ENCODE measurements at regions not wholly inside any gene's neighbourhood (a gene's known extent, or its start where the extent isn't known, plus 50 kb on each side); places are given as distances from the start of the nearest gene placed in this dataset.
"Not testable (repeated sequence)": the region's sequence is repeated elsewhere in the genome, so short reads cannot be mapped to it uniquely, and the experiment has no call there.

DNA sequence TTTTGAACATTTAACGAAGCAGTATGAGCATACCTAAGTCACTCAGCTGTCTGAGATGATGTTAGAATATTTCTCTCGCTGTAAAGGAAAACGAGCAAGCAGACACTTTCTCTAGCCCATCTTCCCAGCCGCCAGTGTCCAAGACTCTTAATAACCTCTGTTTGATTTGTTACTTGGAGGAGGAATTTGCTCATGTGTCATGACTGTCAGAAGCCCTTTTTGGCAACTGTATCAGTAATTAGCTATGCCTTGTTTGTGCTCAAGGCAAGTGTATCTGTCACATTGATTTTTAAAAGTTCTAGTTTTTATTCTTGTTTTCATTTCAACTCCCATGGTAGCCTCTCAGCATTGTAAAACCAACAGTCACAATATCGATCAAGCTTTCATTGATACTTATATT is 828.4 kb upstream of the SLC10A2 start:
- DNase-seq: no peak

DNA sequence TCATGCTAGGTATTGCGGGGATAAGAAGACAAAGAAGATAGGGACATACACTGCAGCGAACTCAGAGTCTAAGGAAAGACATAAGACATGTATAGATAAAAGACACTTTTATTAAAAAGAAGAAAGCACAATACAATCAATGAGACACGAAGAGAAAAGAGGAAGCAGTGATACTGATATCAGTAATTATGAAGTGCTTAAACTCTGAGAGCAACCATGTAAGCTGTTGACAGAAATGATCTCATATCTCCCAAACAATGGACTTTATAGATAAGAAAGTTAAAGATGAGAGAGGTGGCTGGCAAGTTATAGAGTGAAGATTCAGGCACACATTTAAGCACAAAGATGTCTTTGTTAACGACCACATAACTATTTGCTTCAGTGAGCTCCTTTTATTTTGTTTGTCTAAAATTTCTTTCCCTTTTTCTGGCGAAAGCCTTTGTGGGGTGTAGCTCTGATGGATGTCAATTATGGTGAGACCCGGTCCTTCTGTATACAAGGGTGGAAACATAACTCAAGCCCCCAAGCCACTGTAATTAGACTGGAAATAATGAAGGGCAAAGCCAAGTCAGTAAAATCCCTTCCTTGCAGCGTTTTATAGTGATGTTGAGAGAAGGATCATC is 818.0 kb upstream of the SLC10A2 start:
- no peak for DNase-seq

DNA sequence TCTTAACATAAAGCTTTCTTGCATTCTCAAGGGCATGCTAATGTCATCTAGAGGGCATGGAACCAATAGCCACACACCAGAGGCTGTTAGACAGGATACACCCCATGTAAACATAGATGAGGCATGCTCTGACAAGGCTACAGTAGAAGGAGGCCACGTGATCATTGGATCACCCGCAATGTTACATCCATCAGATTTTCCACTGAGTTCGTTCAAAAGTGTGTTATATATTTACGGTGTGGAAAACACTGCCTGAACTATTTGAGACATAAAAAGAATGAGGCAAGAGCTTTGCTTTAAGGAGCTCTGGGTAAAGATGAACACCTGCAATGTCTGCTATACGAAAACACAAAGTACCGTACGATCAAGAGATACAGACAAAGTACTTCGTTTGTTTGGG is 817.5 kb upstream of the SLC10A2 start:
- DNase-seq: peak; percentile 48

DNA sequence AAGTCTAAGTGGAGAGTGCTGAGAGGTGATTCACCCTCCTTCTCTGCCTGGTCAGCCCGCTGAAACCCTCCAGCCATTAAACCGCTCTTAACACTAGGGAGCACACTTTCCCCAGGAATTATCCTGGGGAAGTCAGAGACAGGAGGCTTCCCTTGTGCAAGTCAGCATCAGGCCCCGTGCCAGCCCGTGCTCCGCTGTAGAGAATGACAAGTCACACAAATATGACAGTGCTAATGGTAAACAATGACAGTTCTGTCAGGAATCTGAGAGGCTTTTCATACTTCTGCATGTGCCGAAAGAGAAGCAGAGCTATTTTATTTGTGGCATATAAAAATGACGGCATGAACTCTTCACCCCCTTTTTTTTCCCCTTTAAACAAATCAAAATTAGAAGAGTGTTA is 816.9 kb upstream of the SLC10A2 start:
- peak; percentile 98 for DNase-seq

DNA sequence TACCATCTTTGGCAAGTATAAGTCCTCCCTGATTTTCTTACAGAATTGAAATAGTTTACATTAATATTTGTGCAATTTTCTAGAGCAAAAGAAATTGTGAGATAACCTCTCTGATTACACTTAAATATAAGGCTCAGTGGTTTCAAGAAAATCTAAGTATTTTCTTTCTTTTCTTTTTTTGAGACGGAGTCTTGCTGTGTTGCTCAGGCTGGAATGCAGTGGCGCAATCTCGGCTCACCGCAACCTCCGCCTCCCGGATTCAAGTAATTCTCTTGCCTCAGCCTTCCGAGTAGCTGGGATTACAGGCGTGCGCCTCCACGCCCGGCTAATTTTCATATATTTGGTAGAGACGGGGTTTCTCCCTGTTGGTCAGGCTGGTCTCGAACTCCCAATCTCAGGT is 813.9 kb upstream of the SLC10A2 start:
- not testable (repeated sequence) for DNase-seq

DNA sequence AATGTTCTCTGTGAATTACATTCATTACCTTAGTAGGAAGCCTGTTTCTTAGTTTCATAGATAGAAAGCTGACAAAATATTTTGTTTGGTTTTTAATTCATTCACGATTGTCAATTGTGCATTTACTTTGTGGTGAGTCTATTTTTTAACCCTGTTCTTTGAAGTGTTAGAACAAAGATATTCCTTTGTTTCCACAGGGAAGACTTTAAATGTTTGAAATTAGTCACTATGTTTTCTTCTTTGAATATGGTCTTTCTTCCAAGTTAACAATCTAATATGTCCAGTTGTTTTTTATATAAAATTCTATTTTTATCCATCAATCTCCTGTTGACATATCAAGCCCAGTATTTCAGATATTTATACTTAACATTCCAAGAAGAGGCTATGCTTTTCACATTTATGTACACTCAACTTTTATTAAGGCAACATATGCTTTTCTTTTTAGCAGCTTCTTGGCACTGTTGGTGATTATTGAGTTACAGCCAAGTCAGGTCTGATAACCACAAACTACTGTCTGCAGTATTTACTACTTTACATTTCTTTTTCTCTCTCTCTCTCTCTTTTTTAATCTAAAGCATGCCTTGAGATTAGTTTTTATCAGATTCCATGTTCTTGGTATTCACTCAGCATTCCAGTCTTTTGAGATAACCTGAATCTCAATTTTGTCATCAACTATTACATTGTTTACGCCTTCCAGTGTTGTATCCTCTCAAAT is 812.8 kb upstream of the SLC10A2 start:
- DNase-seq: peak; percentile 56

DNA sequence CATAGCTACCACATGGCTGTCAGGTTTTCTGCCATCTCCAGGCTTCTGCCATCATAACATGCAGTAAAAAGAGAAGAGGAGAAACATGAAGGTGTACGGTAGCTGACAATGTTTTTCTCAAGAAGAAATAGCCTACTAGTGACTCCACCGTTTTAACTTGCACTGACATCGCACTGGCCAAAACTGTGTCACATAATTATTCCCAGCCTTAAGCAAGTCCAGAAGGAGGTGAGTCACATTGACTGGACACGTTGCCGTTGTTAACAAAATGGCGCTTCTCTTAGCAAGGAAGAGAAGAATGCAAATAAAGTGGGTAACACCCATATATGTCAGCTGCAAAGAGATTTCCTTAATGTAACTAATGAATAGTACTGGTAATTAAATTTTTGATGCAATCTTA is 810.4 kb upstream of the SLC10A2 start:
- no peak for DNase-seq

DNA sequence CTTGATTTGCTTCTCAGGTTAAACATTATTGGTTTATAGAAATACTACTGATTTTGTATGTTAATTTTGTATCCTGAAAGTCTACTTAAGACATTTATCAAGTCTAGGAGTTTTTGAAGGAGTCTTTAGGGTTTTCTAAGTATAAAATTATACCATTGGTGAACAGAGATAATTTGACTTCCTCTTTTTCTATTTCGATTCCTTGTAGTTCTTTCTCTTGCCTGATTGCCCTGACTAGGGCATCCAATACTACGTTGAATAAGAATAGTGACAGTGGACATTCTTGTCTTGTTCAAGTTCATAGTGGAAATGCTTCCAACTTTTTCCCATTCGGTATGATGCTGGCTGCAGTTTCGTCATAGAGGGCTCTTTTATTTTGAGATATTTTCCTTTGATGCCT is 807.5 kb upstream of the SLC10A2 start:
- no peak for DNase-seq

DNA sequence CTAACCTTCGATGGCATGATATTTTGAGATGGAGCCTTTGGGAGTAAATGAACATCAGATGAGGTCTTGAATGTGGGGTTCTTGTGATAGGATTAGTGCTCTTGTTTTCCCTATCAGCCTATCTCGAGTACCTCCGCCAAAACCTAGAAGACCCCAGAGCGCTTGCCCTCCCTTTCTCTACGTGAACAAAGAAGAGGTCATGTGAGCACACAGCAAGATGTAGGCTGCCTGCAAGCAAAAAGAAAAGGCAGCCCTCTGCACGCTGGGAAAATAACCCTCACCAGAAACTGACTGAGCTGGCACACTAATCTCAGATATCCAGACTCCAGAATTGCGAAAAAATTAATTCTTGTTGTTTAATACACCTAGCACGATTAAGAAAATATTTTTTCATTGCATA is 799.8 kb upstream of the SLC10A2 start:
- no peak for DNase-seq

DNA sequence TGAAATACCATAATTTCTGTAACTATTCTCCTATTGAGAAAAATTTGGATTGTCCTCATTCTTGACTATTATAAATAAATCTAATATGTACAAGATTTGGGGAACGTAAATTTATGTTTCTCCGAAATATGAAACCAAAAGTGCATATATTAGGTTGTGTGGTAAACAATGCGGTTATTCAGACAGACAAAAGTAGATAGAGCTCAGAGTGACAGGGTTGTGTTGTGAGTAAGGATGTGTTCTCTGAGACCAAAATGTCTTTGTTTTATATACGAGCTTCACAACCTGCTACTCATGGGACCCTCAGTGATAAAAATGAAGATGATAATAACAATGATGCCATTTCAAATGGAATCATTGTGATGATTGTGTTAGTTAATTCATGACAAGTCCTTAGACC is 796.3 kb upstream of the SLC10A2 start:
- no peak for DNase-seq

DNA sequence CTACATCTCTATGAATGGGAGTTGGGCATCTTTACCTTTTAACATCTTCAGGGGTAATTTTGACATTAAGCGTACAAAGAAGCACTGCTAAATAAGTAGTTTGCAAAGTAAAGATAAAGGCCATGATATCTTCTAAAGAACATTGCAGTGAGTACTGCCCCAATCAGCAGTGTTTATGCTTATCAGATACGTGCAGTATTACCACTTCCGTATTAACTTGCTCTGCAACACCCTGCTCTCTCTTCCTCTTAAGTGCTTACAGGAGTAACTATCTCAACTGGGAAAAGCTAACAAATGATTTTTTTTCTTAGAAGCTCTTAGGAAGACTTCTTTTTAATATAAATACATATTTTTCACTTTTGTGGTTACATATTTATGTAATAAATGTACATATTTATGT is 793.7 kb upstream of the SLC10A2 start:
- DNase-seq: no peak

DNA sequence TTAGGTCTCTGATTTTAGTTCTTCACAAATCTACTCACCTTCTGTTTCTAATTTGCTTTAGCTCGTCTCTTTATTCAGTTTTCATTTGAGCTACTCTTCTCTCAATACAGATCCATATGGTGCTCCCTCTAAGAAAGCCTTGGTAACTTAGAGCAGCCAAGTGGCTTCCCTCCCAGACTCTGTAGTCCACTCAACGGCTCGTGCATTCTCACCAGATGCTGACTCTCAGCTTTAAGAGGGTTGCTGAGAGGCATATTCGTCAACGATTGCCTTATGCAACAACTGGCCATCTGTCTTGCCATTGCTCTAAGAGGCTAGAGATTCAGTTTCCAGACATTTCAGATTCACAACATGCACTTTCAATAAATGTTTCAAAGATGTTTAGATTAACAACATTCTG is 785.8 kb upstream of the SLC10A2 start:
- DNase-seq: no peak

DNA sequence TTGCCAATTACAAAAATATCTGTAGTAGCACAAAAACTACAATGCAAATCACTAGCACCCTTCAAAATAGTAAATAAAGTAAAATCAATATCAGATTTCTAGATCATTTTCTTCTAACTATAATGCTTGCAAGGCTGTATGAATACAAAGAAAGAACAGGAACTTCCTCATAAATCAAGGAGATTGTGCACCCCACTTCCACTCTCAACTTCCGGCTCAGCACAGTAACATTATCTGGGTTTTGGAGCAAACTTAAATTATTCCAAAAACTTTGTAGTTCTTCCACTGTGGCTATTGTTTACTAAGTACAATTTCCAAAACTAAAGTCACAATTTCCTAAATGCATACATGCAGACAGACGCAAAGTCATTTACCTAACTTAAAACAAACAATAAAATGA is 778.3 kb upstream of the SLC10A2 start:
- DNase-seq: no peak

DNA sequence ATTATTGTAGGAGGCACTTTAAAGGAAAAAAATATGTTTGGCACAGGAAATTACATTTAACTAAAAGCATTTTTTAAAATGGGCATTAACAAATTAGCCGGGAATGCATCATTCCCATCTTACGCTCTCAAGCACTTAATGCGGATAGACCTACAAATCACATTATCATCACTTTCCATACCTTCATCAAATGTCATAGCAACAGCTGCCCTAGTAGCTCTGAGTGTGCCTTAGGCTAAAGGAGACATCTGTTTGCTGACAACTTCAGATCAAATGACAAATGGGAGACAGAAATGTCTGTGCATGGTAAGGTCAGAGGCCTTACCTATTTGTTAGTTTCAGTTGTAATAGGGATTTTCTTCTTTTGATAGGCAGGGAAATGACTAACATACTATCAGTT is 773.2 kb upstream of the SLC10A2 start:
- DNase-seq: no peak

DNA sequence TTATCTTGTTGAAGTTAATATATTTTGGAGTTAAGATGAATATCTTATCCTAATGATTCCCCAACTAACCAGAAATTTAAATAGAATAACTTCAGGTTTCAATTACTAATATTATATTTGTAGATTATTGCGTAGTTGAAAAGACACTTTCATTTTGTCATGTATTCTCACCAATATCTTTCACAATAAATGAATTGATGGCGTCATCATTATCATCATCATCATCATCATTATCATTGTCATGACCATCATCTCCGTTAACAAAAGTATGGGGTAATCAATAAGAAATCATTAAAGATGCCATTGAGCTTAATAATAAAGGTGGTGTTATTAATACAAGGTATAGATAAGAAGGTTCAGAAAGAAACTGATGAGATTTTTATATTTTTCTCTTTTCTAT is 768.8 kb upstream of the SLC10A2 start:
- no peak for DNase-seq

DNA sequence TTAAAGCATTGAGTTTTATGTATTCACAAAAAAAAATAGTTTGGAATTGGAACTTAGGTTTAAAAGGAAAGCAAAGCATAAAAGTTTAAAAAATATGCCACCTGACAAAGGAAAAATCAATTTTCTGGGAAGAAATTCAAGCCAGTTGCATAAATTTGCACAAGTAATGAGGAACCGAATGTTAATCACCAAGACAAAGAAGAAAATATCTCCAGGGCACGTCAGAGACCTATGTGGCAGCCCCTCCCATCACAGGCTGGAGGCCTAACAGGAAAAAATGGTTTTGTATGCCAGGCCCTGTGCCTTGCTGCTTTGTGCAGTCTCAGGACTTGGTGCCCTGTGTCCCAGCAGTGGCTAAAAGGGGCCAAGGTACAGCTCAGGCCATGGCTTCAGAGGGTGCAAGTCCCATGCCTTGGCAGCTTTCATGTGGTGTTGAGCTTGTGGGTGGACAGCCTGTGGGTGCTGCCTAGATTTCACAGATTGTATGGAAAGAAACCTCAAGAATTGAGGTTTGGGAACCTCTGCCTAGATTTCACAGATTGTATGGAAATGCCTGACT is 767.2 kb upstream of the SLC10A2 start:
- DNase-seq: no peak

DNA sequence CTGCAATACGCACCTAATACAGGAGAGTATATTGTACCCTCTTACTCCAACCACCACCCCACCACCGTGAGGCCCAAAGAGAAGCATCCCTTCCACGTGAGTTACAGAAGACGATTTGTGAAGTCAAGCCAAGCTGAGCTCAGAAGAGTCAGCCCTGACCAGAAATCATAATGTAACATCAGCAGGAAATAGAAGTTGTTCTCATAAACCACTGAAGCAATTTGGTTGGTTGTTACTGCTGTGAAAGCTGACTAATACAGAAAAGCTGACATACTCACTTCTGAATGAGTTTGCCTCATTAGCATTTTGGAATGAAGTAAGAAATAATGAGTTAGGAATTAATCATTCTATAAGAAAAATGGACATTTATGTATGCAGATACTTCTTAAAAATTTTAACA is 749.4 kb upstream of the SLC10A2 start:
- DNase-seq: peak; percentile 38

DNA sequence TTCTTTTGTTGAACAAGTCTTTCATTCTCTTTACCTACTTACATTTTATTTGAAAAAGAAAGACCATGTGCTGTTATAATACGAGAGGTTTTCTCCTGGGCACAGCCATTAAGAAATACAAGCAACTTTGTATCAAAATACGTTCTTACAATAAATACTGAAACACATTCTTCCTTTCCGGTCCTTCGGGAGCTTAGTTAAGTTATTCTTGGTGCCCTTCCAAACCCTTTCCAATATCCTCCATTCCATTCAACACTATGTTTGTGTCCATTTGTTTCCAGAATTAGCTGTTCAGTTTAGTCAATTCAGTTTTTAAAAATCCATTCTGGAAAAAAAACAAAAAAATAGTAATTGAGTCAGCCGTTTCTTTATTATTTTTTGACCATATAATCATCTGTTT is 746.8 kb upstream of the SLC10A2 start:
- DNase-seq: no peak

DNA sequence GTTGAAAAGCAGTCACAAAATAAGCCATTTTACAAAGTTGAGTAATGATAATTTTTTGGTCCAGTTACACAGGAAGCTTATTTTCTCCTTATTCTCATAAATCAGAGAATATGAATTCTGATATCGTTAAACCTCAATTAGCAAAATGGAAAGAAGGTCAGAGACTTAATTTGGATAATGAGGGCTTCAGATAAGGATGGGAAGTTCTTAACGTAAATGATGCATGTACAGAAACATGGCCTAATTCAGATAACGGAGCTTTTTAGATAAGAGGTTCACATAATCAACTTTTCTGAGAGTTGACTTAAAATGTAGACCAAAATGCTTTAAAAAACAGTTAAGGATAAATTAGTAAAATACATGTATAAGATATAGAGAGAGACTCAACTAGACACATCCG is 746.3 kb upstream of the SLC10A2 start:
- DNase-seq: no peak

DNA sequence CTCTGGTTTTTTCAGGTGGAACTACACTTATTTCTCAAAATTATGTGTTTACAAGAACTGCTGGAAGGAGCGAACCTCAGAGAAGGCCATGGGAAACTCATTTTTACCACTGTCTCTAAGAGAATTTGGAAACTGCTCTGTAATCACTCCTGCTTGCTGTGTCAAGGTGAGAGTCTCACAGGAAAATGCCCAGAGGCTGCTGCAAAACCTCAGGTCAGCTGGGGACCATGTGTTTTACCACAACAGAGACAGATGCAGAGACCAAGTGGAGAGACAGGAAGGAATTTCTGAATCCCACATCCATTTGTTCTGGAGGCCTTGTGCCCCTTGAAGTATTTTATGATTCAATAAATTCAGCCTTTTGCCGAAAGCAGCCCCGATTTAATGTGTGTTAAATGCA is 743.8 kb upstream of the SLC10A2 start:
- no peak for DNase-seq

DNA sequence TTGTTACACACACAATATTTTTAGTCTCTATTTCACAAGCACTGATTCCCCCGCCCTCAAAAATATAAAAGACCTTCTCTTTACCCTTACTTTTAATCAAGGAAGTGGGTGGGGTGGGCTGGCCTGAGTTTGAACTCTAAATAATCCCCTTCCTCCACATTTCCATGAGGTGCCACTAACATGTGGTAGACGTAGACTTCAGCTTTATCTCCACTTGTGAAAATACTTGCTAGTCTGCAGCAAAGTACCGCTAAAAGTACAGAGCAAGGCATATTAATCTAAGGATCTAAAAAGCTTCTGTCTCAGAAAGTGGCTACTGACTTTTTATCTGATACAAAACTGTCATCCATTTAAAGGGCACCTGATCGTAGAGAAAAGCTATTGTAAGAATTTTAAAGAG is 739.6 kb upstream of the SLC10A2 start:
- DNase-seq: no peak

DNA sequence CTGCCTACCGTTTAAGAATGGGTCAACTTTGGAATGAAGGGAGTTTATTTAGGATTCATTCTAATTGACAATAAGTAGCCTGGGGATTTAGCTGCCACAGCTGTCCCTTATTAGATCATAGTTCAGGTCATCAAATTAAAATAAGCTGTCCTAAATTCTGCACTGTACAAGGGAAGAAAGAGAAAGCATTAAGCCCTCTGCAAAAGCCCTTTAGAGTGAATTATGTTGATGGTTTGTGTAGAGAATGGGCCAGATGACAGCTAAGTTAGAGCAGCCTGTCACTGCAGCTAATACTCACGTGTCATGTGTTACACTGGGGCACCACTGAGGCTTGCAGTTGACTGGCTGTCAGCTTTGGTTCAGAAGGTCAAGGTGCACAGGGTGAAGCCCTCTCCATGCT is 737.1 kb upstream of the SLC10A2 start:
- no peak for DNase-seq

DNA sequence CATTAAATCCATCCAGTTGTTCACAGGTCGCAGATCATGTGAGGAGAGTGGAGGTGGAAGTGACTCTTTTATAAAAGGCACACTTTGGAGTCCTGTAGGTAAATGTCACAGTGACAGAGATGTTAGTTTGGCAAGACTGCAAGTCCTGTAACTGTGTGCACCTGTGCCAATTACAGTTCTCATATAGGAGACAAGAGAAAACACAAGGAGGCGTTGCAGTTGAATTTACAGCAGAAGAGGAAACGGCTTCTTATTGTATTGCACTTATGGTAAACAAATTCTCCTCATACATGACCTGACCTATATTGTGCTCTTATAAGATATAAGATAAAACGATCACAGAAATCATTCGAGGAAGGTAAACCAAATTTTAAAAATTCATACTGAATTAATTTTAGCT is 732.8 kb upstream of the SLC10A2 start:
- DNase-seq: no peak

DNA sequence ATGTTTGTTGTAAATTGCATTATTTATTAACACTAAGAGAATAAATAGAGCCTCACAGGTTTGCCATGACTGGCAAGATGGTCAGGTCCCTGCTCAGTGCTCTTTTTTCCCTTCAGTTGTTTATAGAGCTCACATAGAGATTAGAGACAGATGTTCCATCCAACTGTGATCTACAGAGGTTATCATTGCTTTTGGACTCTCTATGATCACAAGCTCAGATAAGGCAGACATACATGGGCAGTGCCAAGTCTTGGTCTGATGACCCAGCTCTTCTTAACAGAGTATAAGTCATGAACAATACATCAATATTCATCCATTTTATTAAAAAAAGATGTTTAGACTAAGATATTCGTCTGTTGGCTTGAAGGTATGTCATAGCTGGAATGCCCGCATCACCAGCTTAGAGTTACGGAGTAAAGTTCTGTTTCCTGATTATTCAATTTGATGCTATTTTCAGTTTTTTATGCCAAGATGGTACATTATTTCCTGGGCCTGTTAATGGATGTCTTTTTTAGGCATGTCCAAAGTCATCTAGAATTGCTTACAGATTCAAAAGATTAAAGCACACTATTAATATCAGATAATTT is 729.8 kb upstream of the SLC10A2 start:
- no peak for DNase-seq

DNA sequence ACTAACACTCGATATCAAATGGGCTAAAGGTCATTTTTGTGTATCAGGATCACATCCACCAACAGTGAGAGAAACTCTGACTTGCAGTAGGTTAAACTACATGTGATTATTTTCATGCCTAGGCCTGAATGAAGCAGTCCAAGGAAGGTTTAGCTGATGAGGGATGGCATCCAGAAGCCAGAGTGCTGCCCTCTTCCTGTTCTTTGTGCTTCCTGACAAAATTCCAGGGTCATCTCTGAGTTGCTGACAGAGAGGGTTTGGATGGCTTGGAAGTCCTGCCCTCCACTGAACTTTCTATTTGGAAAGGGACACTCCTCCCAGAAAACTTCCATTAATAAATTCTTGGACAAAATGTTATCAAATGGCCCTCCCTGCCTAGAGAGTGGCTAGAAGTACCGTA is 728.3 kb upstream of the SLC10A2 start:
- DNase-seq: no peak

All from fibroblast of skin of right quadriceps (primary cell).